ENCODE measurements at regions not wholly inside any gene's neighbourhood (a gene's known extent, or its start where the extent isn't known, plus 50 kb on each side); places are given as distances from the start of the nearest gene placed in this dataset.
A peak's percentile ranks its signal among the peaks of the same experiment; 100 is the strongest.

GRCh38 chr3:110343376-110343775 lies 728.2 kb upstream of the NECTIN3 start:
- no peak for TF ChIP-seq CTCF (IDR thresholded peaks at IDR 0.05; ENCODE audit: unreplicated experiment)
- Mint-ChIP-seq H3K4me3 (ENCODE audit: low read depth, unreplicated experiment) (peak overlapping the region; percentile 14), H3K4me1 (ENCODE audit: low read depth, unreplicated experiment) (peaks cover 49% of the 10 kb centered on the region), H3K27me3 (ENCODE audit: unreplicated experiment) (no peaks in the 10 kb centered on the region), H3K27ac (ENCODE audit: unreplicated experiment) (peak overlapping the region; percentile 91), H3K36me3 (ENCODE audit: insufficient read depth, unreplicated experiment) (peaks cover 14% of the 10 kb centered on the region), H3K9me3 (ENCODE audit: low read depth, unreplicated experiment) (no peaks in the 10 kb centered on the region)
- CTCF ChIA-PET: interaction anchor here (1.4 kb wide), 1 partner anchor 29 kb away, joined by 5 read pairs; no protein-coding TSS in a partner anchor
- DNase-seq: peak; percentile 56
- BruUV-seq (replicated peaks): no TSS peak
- intact Hi-C loops (cut with micrococcal nuclease; ENCODE audit: unreplicated experiment): loop anchor here (5.0 to 10.0 kb wide), 4 partner anchors 241 to 809 kb away; no protein-coding TSS in a partner anchor

GRCh38 chr3:110343945-110344344 lies 727.7 kb upstream of the NECTIN3 start:
- no peak for TF ChIP-seq CTCF (IDR thresholded peaks at IDR 0.05; ENCODE audit: unreplicated experiment)
- Mint-ChIP-seq H3K4me1 (ENCODE audit: low read depth, unreplicated experiment) (peaks cover 49% of the 10 kb centered on the region), H3K4me3 (ENCODE audit: low read depth, unreplicated experiment) (peak overlapping the region; percentile 14), H3K27ac (ENCODE audit: unreplicated experiment) (peak overlapping the region; percentile 91), H3K36me3 (ENCODE audit: insufficient read depth, unreplicated experiment) (peaks cover 14% of the 10 kb centered on the region), H3K27me3 (ENCODE audit: unreplicated experiment) (no peaks in the 10 kb centered on the region), H3K9me3 (ENCODE audit: low read depth, unreplicated experiment) (no peaks in the 10 kb centered on the region)
- DNase-seq: peak; percentile 3
- BruUV-seq (replicated peaks): no TSS peak
- CTCF ChIA-PET: interaction anchor here (1.4 kb wide), 1 partner anchor 29 kb away, joined by 5 read pairs; no protein-coding TSS in a partner anchor
- intact Hi-C loops (cut with micrococcal nuclease; ENCODE audit: unreplicated experiment): loop anchor here (2.0 to 10.0 kb wide), 6 partner anchors 71 to 809 kb away; no protein-coding TSS in a partner anchor

GRCh38 chr3:110344487-110344886 lies 727.1 kb upstream of the NECTIN3 start:
- Mint-ChIP-seq H3K4me1 (ENCODE audit: low read depth, unreplicated experiment) (peaks cover 49% of the 10 kb centered on the region), H3K27me3 (ENCODE audit: unreplicated experiment) (no peaks in the 10 kb centered on the region), H3K36me3 (ENCODE audit: insufficient read depth, unreplicated experiment) (peaks cover 14% of the 10 kb centered on the region), H3K4me3 (ENCODE audit: low read depth, unreplicated experiment) (peak overlapping the region; percentile 14), H3K27ac (ENCODE audit: unreplicated experiment) (peak overlapping the region; percentile 91), H3K9me3 (ENCODE audit: low read depth, unreplicated experiment) (no peaks in the 10 kb centered on the region)
- no peak for TF ChIP-seq CTCF (IDR thresholded peaks at IDR 0.05; ENCODE audit: unreplicated experiment)
- CTCF ChIA-PET: interaction anchor here (1.0 to 1.4 kb wide), 2 partner anchors 30 to 37 kb away, joined by 3 to 4 read pairs; no protein-coding TSS in a partner anchor
- intact Hi-C loops (cut with micrococcal nuclease; ENCODE audit: unreplicated experiment): loop anchor here (2.0 to 10.0 kb wide), 6 partner anchors 70 to 810 kb away; no protein-coding TSS in a partner anchor
- BruUV-seq (replicated peaks): no TSS peak
- DNase-seq: no peak

GRCh38 chr3:110344897-110345767 lies 726.5 kb upstream of the NECTIN3 start:
- CTCF ChIA-PET: interaction anchor here (1.0 to 1.4 kb wide), 2 partner anchors 31 to 38 kb away, joined by 3 to 4 read pairs; no protein-coding TSS in a partner anchor
- Mint-ChIP-seq H3K27me3 (ENCODE audit: unreplicated experiment) (no peaks in the 10 kb centered on the region), H3K36me3 (ENCODE audit: insufficient read depth, unreplicated experiment) (peaks cover 14% of the 10 kb centered on the region), H3K27ac (ENCODE audit: unreplicated experiment) (peak overlapping the region; percentile 91), H3K4me1 (ENCODE audit: low read depth, unreplicated experiment) (peaks cover 49% of the 10 kb centered on the region), H3K9me3 (ENCODE audit: low read depth, unreplicated experiment) (no peaks in the 10 kb centered on the region), H3K4me3 (ENCODE audit: low read depth, unreplicated experiment) (peak overlapping the region; percentile 14)
- DNase-seq: peak; percentile 64
- intact Hi-C loops (cut with micrococcal nuclease; ENCODE audit: unreplicated experiment): loop anchor here (2.0 to 10.0 kb wide), 7 partner anchors 70 to 810 kb away; no protein-coding TSS in a partner anchor
- no TSS peak for BruUV-seq (replicated peaks)
- TF ChIP-seq CTCF (IDR thresholded peaks at IDR 0.05; ENCODE audit: unreplicated experiment): no peak

Measured in Calu3 (cell line).